Gastroesophageal sphincter (tissue), 4 donors: ENCODE measurements at regions not wholly inside any gene's neighbourhood (a gene's known extent, or its start where the extent isn't known, plus 50 kb on each side); places are given as distances from the start of the nearest gene placed in this dataset.
"Not testable (repeated sequence)": the region's sequence is repeated elsewhere in the genome, so short reads cannot be mapped to it uniquely, and the experiment has no call there.

Experiments used
- ATAC-seq: fragments of 150-250 bp; one replicate; pipeline ENCODE4 v1.9.1; 2016; ENCODE audit warnings: mild to moderate bottlenecking, moderate library complexity
- H3K27ac ChIP-seq, 4 donors: fragments of 200-600 bp; sonication (generic) in 3 of 4; 1 replicate in 3 of 4; 2 replicates in 1 of 4; pipeline ENCODE4 v1.5.1; 2016 to 2019
- H3K27me3 ChIP-seq: fragments of 200-600 bp; sonication (generic); one replicate; pipeline ENCODE4 v1.5.1; 2019
- H3K36me3 ChIP-seq, 2 donors: fragments of 200-600 bp; sonication (generic); one replicate each; pipeline ENCODE4 v1.5.1; 2019; ENCODE audit warnings: control low read depth in 1 of 2
- H3K4me1 ChIP-seq, 3 donors: fragments of 200-600 bp; sonication (generic); 1 replicate in 2 of 3; 2 replicates in 1 of 3; pipeline ENCODE4 v1.5.1; 2016 to 2019; ENCODE audit warnings: control low read depth in 2 of 3
- H3K4me3 ChIP-seq, 2 donors: fragments of 200-600 bp; sonication (generic); one replicate each; pipeline ENCODE4 v1.5.1; 2019; ENCODE audit warnings: mild to moderate bottlenecking in 1 of 2, moderate library complexity in 1 of 2
- H3K9me3 ChIP-seq, 3 donors: fragments of 200-600 bp; sonication (generic); one replicate each; pipeline ENCODE4 v1.5.1; 2017 to 2019; ENCODE audit warnings: control low read depth in 2 of 3
- CTCF ChIP-seq, 4 experiments: fragments of 200-600 bp in 2 of 4; fragments of 450-650 bp in 2 of 4; sonication (generic) in 1 of 4; IDR thresholded peaks; one replicate each; pipeline ENCODE4 v1.5.1; 2017 to 2019; ENCODE audit warnings: antibody characterized with exemption in 4 of 4, mild to moderate bottlenecking in 2 of 4, moderate library complexity in 2 of 4
- EP300 ChIP-seq: sonication (generic); formaldehyde crosslinking; IDR thresholded peaks from one replicate; pipeline ENCODE4 v1.6.1; 2017; ENCODE audit warnings: antibody characterized with exemption, mild to moderate bottlenecking
- POLR2A ChIP-seq, 2 donors: fragments of 450-650 bp; IDR thresholded peaks; one replicate each; pipeline ENCODE4 v1.6.1; 2017; ENCODE audit warnings: antibody characterized with exemption in 2 of 2, mild to moderate bottlenecking in 2 of 2, moderate library complexity in 1 of 2
- POLR2AphosphoS5 ChIP-seq: sonication (generic); formaldehyde crosslinking; IDR thresholded peaks from one replicate; pipeline ENCODE4 v1.6.1; 2017; ENCODE audit warnings: antibody characterized with exemption
- WGBS, 2 donors: methylation state at CpG; one replicate each; pipeline ENCODE4 v1.1.5; 2018; ENCODE audit warnings: low coverage in 1 of 2; 5-methylcytosine and 5-hydroxymethylcytosine counted together

GRCh38 chr20:48493966-48494365 lies 333.8 kb downstream of the PREX1 start:
- Histone ChIP-seq H3K27me3 (peaks cover 16% of the 10 kb centered on the region), H3K27ac (no peak overlapping the region), H3K4me1 (no peaks in the 10 kb centered on the region), H3K36me3 (no peaks in the 10 kb centered on the region), H3K9me3 (no peaks in the 10 kb centered on the region), H3K4me3 (no peak overlapping the region)
- no peak for ATAC-seq
- 89 to 95% methylated on average over 5 to 6 of the region's 8 CpGs for WGBS, 2 donors
- TF ChIP-seq CTCF (IDR thresholded peaks at IDR 0.05) = no peak
- TF ChIP-seq EP300 = no peak
- TF ChIP-seq POLR2AphosphoS5 = no peak
- no peak for TF ChIP-seq POLR2A (IDR thresholded peaks at IDR 0.05)

- not testable (repeated sequence) for H3K27ac ChIP-seq, ATAC-seq, H3K9me3 ChIP-seq, H3K4me1 ChIP-seq, H3K36me3 ChIP-seq, H3K4me3 ChIP-seq
- H3K27me3 ChIP-seq = peaks cover 16% of the 10 kb centered on the region
- WGBS, 2 donors = 77% methylated on average over 11 of the region's 18 CpGs; no CpG with 5 or more reads in 1 of the 2 donors
Measured at GRCh38 chr20:48493331-48493730, 334.5 kb downstream of the PREX1 start.

GRCh38 chr20:48492715-48493070 lies 335.1 kb downstream of the PREX1 start:
- Histone ChIP-seq H3K4me1 (no peaks in the 10 kb centered on the region), H3K27ac (no peak overlapping the region), H3K27me3 (peaks cover 16% of the 10 kb centered on the region), H3K36me3 (no peaks in the 10 kb centered on the region), H3K4me3 (no peak overlapping the region), H3K9me3 (no peaks in the 10 kb centered on the region)
- TF ChIP-seq POLR2AphosphoS5 (no peak), CTCF (IDR thresholded peaks at IDR 0.05) (no peak), EP300 (no peak), POLR2A (IDR thresholded peaks at IDR 0.05) (no peak)
- no peak for ATAC-seq
- 100% methylated on average over 3 of the region's 11 CpGs; no CpG with 5 or more reads in 1 of the 2 donors for WGBS, 2 donors

GRCh38 chr20:48492015-48492714 lies 335.6 kb downstream of the PREX1 start:
- no peak for ATAC-seq
- Histone ChIP-seq H3K36me3 (no peaks in the 10 kb centered on the region), H3K4me1 (no peaks in the 10 kb centered on the region), H3K27ac (no peak overlapping the region), H3K4me3 (no peak overlapping the region), H3K27me3 (peaks cover 16% of the 10 kb centered on the region), H3K9me3 (no peaks in the 10 kb centered on the region)
- 60 to 76% methylated on average over 1 to 10 of the region's 17 CpGs for WGBS, 2 donors
- TF ChIP-seq CTCF (IDR thresholded peaks at IDR 0.05) (no peak), POLR2A (IDR thresholded peaks at IDR 0.05) (no peak), EP300 (no peak), POLR2AphosphoS5 (no peak)

- no peak overlapping the region for H3K4me3 ChIP-seq
- no peaks in the 10 kb centered on the region for H3K36me3 ChIP-seq
- ATAC-seq = no peak
- no peaks in the 10 kb centered on the region for H3K4me1 ChIP-seq
- no peaks in the 10 kb centered on the region for H3K9me3 ChIP-seq
- peaks cover 17% of the 10 kb centered on the region for H3K27me3 ChIP-seq
- TF ChIP-seq POLR2AphosphoS5 = no peak
- TF ChIP-seq EP300 = no peak
- TF ChIP-seq POLR2A (IDR thresholded peaks at IDR 0.05) = no peak
- 75 to 82% methylated on average over 5 of the region's 10 CpGs for WGBS, 2 donors
- no peak overlapping the region for H3K27ac ChIP-seq
Measured at GRCh38 chr20:48490961-48491831, 336.6 kb downstream of the PREX1 start.

GRCh38 chr20:48490341-48490740 lies 337.5 kb downstream of the PREX1 start:
- peaks cover 23% of the 10 kb centered on the region for H3K27me3 ChIP-seq
- 77 to 81% methylated on average over 6 of the region's 7 CpGs for WGBS, 2 donors
- H3K27ac ChIP-seq, H3K4me3 ChIP-seq, H3K36me3 ChIP-seq, ATAC-seq, H3K4me1 ChIP-seq, H3K9me3 ChIP-seq: not testable (repeated sequence)
